ENCODE measurements at regions not wholly inside any gene's neighbourhood (a gene's known extent, or its start where the extent isn't known, plus 50 kb on each side); places are given as distances from the start of the nearest gene placed in this dataset.
"Not testable (repeated sequence)": the region's sequence is repeated elsewhere in the genome, so short reads cannot be mapped to it uniquely, and the experiment has no call there.

DNA sequence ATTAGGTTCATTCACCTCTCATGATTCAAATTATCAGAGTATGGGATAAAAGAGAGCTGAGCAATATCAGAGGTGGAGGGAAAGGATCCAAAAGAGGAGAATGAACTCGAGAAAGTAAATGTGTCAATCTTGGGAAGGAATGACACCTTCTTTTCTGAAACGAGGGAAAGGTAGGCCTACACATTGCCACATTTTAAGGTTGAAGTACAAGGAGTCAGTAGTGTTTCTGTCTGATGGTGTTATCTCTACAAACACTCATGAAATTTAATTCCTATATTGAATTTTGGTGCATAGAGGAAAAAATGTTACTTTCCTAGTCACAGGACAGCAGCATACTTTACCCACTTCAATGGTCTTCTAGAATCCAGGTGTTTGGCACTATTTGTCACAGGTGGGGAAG lies 90.2 kb downstream of the DNAJB9 start:
- DNase-seq (ENCODE audit: low spot score) (no peak), ATAC-seq (no peak)
- Mint-ChIP-seq H3K36me3 (no peaks in the 10 kb centered on the region), H3K4me1 (ENCODE audit: low read depth in 2 of 2) (no peaks in the 10 kb centered on the region), H3K27ac (no peak overlapping the region), H3K9me3 (peaks cover 4% of the 10 kb centered on the region), H3K27me3 (no peaks in the 10 kb centered on the region), H3K4me3 (no peak overlapping the region)

DNA sequence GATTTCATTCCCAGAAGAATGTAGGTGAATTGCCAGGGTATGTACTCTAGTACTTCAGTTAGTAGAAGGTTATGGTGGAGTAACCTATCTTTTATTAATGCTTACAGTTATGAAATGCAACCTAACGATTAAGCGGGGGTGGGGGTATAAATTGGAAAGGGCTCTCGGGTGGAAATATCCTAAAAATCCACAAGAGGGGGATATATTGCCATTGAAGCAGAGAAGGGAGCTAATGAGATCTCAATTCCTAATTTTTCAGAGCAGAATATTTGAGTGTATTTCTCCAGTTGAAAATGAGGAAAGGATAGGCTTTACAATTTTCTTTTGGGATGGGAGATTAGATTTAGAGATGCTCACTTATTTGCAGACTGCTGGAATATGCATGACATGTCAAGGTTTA lies 90.8 kb downstream of the DNAJB9 start:
- no peak for DNase-seq (ENCODE audit: low spot score)
- no peak for ATAC-seq
- Mint-ChIP-seq H3K4me1 (ENCODE audit: low read depth in 2 of 2) (no peaks in the 10 kb centered on the region), H3K4me3 (no peak overlapping the region), H3K27ac (no peak overlapping the region), H3K36me3 (no peaks in the 10 kb centered on the region), H3K9me3 (peaks cover 4% of the 10 kb centered on the region), H3K27me3 (no peaks in the 10 kb centered on the region)

DNA sequence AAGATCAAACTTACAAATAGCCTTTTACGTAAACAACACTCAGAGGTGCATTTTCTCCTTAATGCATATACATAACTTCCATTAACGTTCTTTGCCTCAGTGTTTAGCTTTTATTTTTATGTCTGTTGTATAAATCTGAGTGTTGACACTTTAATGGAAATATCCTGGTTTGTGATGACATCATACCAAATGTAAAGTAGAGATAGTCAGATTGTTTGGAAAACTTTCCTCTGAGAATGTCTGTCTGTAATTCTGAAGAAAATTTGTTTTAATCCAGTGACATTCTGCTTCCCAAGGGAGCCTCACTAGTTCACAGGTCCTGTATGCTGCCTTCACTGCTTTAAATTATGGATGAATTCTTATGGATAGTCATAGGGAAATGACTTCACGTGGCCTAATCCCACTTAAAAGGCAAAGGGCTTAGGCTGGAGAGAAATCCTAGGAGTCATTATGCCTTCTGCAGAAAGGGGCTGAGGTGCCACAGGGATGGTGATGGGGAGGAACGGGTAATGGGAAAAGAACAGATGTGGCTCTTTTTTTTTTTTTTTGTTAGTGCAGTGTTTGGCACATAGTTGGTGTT lies 93.2 kb downstream of the DNAJB9 start:
- Mint-ChIP-seq H3K27me3 (no peaks in the 10 kb centered on the region), H3K9me3 (peaks cover 1% of the 10 kb centered on the region), H3K27ac (no peak overlapping the region), H3K4me1 (ENCODE audit: low read depth in 2 of 2) (no peaks in the 10 kb centered on the region), H3K36me3 (no peaks in the 10 kb centered on the region), H3K4me3 (no peak overlapping the region)
- DNase-seq (ENCODE audit: low spot score) (no peak), ATAC-seq (no peak)

DNA sequence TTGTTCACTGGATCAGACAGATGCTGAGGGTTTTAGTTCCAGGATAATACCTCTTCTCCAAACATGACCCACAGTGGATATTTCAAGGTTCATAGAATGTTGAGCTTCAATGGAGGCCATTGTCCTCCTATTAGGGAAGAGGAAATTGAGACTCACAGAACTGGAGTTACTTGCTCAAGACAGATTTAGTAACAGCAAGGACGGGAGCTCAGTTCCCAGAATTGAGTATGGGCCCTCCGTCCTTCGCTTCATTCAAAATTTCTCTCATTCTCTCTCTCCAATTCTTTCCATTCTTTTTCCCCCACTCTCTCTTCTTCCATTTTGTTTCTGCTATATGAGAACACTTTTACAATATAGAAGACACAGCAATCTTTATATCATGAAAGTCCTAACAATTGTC lies 94.0 kb downstream of the DNAJB9 start:
- H3K9me3 Mint-ChIP-seq = peaks cover 5% of the 10 kb centered on the region
- ATAC-seq (no peak), DNase-seq (ENCODE audit: low spot score) (no peak)
- H3K4me3 Mint-ChIP-seq = no peak overlapping the region
- H3K27ac Mint-ChIP-seq = no peak overlapping the region
- no peaks in the 10 kb centered on the region for H3K4me1 Mint-ChIP-seq (ENCODE audit: low read depth in 2 of 2)
- no peaks in the 10 kb centered on the region for H3K36me3 Mint-ChIP-seq
- no peaks in the 10 kb centered on the region for H3K27me3 Mint-ChIP-seq

DNA sequence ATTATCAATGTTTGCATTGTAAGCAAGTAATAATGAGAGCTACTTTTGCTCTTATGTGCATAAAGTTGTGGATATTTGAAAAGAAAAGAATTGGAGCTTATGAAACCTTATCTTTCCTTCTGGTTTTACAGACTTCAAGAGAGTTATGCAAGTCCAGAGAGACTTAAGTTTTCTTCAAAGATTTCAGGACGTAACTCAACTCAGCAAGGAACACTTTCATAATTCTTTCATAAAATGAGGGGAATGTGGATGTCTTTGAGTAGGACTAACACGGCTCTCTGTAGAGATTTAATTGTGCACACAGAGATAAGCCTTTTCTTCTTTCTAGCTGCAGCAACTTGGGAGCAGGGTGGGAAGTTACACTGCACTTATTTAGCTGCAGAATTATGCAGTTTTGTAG lies 97.5 kb downstream of the DNAJB9 start:
- Mint-ChIP-seq H3K36me3 (no peaks in the 10 kb centered on the region), H3K27me3 (no peaks in the 10 kb centered on the region), H3K4me1 (ENCODE audit: low read depth in 2 of 2) (no peaks in the 10 kb centered on the region), H3K27ac (no peak overlapping the region), H3K9me3 (peaks cover 8% of the 10 kb centered on the region), H3K4me3 (no peak overlapping the region)
- DNase-seq (ENCODE audit: low spot score) (no peak), ATAC-seq (no peak)

DNA sequence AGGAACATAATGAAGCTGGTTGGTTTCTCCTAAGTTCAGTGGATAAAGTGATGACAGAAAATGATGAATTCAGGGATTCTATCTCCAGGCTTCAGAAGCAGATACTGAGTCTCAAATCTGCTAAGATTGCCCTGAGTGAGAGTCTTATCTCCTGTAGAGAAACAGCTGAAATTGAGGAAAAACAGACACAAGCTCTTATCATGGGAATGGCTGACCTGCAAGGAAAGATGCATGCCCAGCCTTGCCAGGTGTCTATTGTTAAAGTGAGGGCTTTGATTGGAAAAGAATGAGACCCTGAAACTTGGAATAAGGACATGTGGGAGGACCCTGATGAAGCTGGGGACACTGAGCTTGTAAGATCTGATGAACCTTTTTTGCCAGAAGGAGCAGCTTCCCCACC lies 100.3 kb downstream of the DNAJB9 start:
- ATAC-seq (no peak), DNase-seq (ENCODE audit: low spot score) (no peak)
- Mint-ChIP-seq H3K36me3 (no peaks in the 10 kb centered on the region), H3K27ac (no peak overlapping the region), H3K4me1 (ENCODE audit: low read depth in 2 of 2) (no peaks in the 10 kb centered on the region), H3K9me3 (peaks cover 8% of the 10 kb centered on the region), H3K4me3 (no peak overlapping the region), H3K27me3 (no peaks in the 10 kb centered on the region)

DNA sequence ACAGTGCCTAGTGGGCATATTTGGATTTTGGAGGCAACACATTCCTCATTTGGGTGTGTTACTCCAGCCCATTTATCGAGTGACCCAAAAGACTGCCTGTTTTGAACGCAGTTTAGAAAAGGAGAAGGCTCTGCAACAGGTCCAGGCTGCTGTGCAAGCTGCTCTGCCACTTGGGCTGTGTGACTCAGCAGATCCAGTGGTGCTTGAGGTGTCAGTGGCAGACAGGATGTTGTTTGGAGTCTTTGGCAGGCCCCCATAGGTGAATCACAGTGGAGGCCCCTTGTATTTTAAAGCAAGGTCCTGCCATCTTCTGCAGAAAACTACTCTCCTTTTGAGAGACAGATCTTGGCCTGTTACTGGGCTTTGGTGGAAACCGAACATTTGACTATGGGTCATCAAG lies 104.0 kb downstream of the DNAJB9 start:
- not testable (repeated sequence) for H3K27me3 Mint-ChIP-seq; H3K9me3 Mint-ChIP-seq; ATAC-seq; DNase-seq (ENCODE audit: low spot score); H3K4me1 Mint-ChIP-seq (ENCODE audit: low read depth in 2 of 2); H3K27ac Mint-ChIP-seq; H3K36me3 Mint-ChIP-seq; H3K4me3 Mint-ChIP-seq

DNA sequence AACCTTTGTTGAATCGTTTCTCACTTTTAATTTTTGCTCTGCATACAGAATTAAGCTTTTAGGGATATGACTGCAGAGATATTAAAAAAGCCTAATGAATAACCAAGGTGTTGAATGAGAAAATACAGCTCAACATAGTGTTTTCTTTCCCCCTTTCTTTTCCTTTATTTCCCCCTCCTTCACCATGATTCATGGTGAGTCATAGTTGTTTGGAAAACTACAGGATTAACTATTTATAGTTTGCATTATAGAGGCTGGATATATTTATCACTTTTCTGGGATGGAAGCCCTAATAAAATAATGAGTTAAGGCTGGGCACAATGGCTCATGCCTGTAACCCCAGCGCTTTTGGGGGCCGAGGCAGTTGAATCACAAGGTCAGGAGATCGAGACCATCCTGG lies 115.0 kb downstream of the DNAJB9 start:
- no peak overlapping the region for H3K4me3 Mint-ChIP-seq
- H3K4me1 Mint-ChIP-seq (ENCODE audit: low read depth in 2 of 2) = no peaks in the 10 kb centered on the region
- H3K27me3 Mint-ChIP-seq = no peaks in the 10 kb centered on the region
- peaks cover 12% of the 10 kb centered on the region for H3K9me3 Mint-ChIP-seq
- no peak for DNase-seq (ENCODE audit: low spot score)
- ATAC-seq = no peak
- H3K27ac Mint-ChIP-seq = no peak overlapping the region
- H3K36me3 Mint-ChIP-seq = no peaks in the 10 kb centered on the region

DNA sequence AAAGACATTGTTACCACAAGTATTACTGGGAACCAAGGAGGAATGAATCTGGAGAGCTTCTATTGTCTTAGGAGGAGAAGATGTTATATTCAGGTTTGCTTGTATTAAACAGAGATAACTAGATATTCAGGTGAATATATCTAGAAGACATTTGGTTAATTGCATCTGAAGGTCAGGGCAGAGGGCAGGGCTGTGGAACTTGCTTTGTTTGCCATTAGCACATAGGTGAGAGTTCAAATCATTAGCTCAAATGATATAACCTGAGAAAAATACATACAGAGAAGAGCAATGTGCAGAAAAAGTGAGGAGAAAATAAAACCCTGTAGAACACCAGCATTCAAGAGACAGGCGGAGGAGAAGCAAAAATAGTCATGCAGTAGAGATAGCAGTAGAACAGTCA lies 116.8 kb downstream of the DNAJB9 start:
- H3K4me3 Mint-ChIP-seq = no peak overlapping the region
- H3K4me1 Mint-ChIP-seq (ENCODE audit: low read depth in 2 of 2) = no peaks in the 10 kb centered on the region
- H3K9me3 Mint-ChIP-seq = peaks cover 8% of the 10 kb centered on the region
- ATAC-seq (no peak), DNase-seq (ENCODE audit: low spot score) (no peak)
- H3K27ac Mint-ChIP-seq = no peak overlapping the region
- H3K27me3 Mint-ChIP-seq = no peaks in the 10 kb centered on the region
- H3K36me3 Mint-ChIP-seq = no peaks in the 10 kb centered on the region

DNA sequence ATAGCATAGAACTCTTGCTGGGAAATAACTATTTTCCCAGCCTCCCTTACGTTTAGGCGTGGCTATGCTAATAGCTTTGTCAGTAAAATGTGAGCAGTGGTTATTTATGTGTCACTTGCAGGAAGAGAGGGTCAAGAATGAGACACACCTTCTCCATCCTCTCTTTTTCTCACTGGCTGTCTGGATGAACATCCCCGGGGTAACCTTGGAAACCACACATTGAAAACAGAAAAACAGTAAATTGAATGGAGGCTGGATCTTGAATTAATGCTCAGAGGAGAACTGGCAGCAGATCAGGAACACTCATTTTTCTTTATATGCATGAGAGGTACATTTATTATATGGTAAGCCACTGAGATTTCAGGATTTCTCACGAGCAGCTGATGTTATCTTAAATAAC lies 127.6 kb downstream of the DNAJB9 start:
- no peak for DNase-seq (ENCODE audit: low spot score)
- no peaks in the 10 kb centered on the region for H3K4me1 Mint-ChIP-seq (ENCODE audit: low read depth in 2 of 2)
- no peaks in the 10 kb centered on the region for H3K27me3 Mint-ChIP-seq
- no peak overlapping the region for H3K27ac Mint-ChIP-seq
- no peak for ATAC-seq
- peaks cover 15% of the 10 kb centered on the region for H3K9me3 Mint-ChIP-seq
- no peaks in the 10 kb centered on the region for H3K36me3 Mint-ChIP-seq
- H3K4me3 Mint-ChIP-seq = no peak overlapping the region

DNA sequence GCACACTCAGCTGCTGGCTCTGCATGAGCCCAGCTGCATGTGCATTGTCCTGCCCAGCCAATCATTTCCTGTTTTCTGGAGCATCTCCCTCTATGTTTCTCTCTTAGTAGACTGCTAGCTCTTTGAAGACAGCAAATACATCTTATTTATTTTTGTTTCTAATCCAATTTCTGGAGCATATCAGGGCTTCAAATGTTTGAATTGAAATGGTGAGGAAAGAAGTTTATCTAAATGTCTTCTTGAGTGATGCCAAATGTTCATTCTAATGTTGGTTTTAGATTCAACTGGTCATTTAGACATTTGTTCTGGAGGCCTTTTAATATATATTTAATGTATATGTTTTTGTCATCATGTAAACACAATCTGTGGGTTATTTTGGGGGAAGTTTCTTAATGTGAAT lies 141.9 kb downstream of the DNAJB9 start:
- ATAC-seq = no peak
- DNase-seq (ENCODE audit: low spot score) = no peak
- Mint-ChIP-seq H3K9me3 (peaks cover 13% of the 10 kb centered on the region), H3K27me3 (no peaks in the 10 kb centered on the region), H3K27ac (no peak overlapping the region), H3K4me3 (no peak overlapping the region), H3K4me1 (ENCODE audit: low read depth in 2 of 2) (no peaks in the 10 kb centered on the region), H3K36me3 (no peaks in the 10 kb centered on the region)

DNA sequence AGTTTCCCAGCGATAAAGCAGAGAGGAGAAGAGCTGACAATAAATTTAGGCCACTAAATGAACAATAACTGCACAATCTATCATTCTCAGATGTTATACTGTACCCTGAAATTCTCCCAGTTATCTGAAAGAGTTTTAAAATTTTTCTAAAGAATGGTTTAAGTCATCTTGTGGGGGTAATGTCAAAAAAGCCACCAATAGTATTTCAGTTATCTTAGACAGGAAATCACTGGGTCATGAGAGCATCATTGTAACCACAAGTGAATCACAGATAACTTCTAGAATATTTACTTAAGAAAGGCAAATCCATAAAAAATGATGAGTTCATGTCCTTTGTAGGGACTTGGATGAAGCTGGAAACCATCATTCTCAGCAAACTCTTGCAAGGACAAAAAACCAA lies 147.1 kb downstream of the DNAJB9 start:
- no peak overlapping the region for H3K27ac Mint-ChIP-seq
- H3K27me3 Mint-ChIP-seq = no peaks in the 10 kb centered on the region
- no peak for DNase-seq (ENCODE audit: low spot score)
- ATAC-seq = no peak
- no peaks in the 10 kb centered on the region for H3K36me3 Mint-ChIP-seq
- H3K4me1 Mint-ChIP-seq (ENCODE audit: low read depth in 2 of 2) = no peaks in the 10 kb centered on the region
- no peak overlapping the region for H3K4me3 Mint-ChIP-seq
- H3K9me3 Mint-ChIP-seq = peaks cover 20% of the 10 kb centered on the region

DNA sequence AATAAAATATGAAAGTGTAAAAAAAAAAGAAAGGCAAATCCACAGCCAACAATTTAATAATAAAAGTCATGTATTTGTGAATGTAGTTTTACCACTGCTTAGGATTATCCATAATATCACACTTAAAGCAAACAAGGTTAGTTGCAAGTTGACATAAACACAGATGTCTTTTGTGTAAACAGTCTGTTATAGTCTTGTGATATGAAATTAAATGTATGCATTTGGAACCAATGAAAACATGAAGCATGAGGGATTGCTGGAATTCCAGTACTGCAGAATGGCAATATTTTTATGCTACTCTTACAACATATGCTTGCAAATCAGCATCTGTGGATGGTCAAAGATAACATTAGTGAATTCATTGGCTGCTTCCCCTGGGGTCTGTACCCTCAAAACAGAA lies 148.1 kb downstream of the DNAJB9 start:
- Mint-ChIP-seq H3K36me3 (no peaks in the 10 kb centered on the region), H3K27me3 (no peaks in the 10 kb centered on the region), H3K9me3 (peaks cover 16% of the 10 kb centered on the region), H3K27ac (no peak overlapping the region), H3K4me3 (no peak overlapping the region), H3K4me1 (ENCODE audit: low read depth in 2 of 2) (no peaks in the 10 kb centered on the region)
- DNase-seq (ENCODE audit: low spot score) = no peak
- ATAC-seq = no peak

DNA sequence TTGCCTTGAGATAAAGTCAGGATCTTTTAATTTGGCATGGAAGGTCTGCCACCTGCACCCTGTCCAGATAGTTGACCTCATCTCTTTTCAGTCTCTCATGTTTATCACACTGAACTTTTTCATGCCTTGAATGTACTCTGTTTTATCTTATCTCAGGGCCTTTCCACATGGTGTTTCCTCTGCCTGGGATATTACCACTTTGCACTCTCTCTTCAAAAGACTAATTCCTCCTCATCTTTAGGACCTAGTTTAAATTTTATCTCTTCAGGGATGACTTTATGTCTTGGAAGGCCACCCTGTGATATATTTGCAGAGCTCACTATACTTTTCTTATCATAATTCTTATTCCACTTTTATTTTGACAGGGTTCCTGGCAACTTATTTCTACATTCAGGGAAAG lies 150.0 kb downstream of the DNAJB9 start:
- H3K4me3 Mint-ChIP-seq = no peak overlapping the region
- H3K9me3 Mint-ChIP-seq = peaks cover 7% of the 10 kb centered on the region
- no peaks in the 10 kb centered on the region for H3K27me3 Mint-ChIP-seq
- ATAC-seq (no peak), DNase-seq (ENCODE audit: low spot score) (no peak)
- no peak overlapping the region for H3K27ac Mint-ChIP-seq
- no peaks in the 10 kb centered on the region for H3K36me3 Mint-ChIP-seq
- no peaks in the 10 kb centered on the region for H3K4me1 Mint-ChIP-seq (ENCODE audit: low read depth in 2 of 2)

DNA sequence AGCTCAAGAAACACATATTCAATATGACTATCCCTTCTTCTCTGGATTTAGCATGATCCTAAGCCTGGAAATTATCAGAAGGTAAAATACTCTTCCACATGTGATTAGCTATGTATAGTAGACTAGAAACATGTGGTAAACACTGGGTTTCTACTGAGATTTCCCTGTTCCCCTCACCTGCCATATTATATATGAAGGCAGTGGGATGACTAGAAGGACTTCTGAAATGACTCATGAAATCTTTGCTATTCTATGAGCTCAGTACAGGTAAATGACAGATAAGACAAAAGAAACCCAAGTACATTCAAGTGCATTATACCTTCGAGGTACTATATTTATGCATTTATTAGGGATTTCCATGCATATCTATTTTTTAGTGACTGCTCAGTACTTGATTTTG lies 152.9 kb downstream of the DNAJB9 start:
- peaks cover 18% of the 10 kb centered on the region for H3K9me3 Mint-ChIP-seq
- H3K27ac Mint-ChIP-seq = no peak overlapping the region
- DNase-seq (ENCODE audit: low spot score) = no peak
- H3K4me3 Mint-ChIP-seq = no peak overlapping the region
- ATAC-seq = no peak
- no peaks in the 10 kb centered on the region for H3K27me3 Mint-ChIP-seq
- no peaks in the 10 kb centered on the region for H3K4me1 Mint-ChIP-seq (ENCODE audit: low read depth in 2 of 2)
- no peaks in the 10 kb centered on the region for H3K36me3 Mint-ChIP-seq
